HepG2 (cell line): ENCODE measurements at regions not wholly inside any gene's neighbourhood (a gene's known extent, or its start where the extent isn't known, plus 50 kb on each side); places are given as distances from the start of the nearest gene placed in this dataset.

Experiments
- ATAC-seq: fragments of 200-7000 bp; cut with Tn5 transposase; 3 replicates; pipeline ENCODE4 v1.9.1; 2020; ENCODE audit warnings: mild to moderate bottlenecking, moderate library complexity
- BruUV-seq: library from RNA; stranded (reverse); fragments of 400-500 nt; replicated peaks from 2 replicates; lab custom pipeline; 2021; lab: Mats Ljungman, UMichigan
- CTCF ChIA-PET: fragments of 300-600 bp; formaldehyde crosslinking; extraction: SDS; loops from one replicate; lab custom pipeline; 2021; ENCODE audit warnings: low total read pairs, inconsistent platforms, low intra/inter-chr PET ratio; lab: Yijun Ruan, JAX
- POLR2A ChIA-PET: fragments of 350-600 bp; sonication (Branson Sonifier 250); formaldehyde crosslinking; loops from one replicate; lab custom pipeline; 2020; ENCODE audit warnings: antibody characterized with exemption, inconsistent platforms; lab: Yijun Ruan, JAX
- DNase-seq: peaks from one replicate; pipeline ENCODE4 v3.0.0-alpha.2; 2015; ENCODE audit warnings: low spot score
- FAIRE-seq: peaks from 3 replicates; lab custom pipeline; 2011; peaks lifted over from hg19 to GRCh38; lab: Jason Lieb, UNC
- H2AFZ ChIP-seq: one replicate; pipeline ENCODE4 v1.6.1; 2011; ENCODE audit warnings: low read length, inconsistent platforms
- H3K27ac ChIP-seq: fragments of 300-600 bp; 3 replicates; pipeline ENCODE4 v1.8.0; 2011; ENCODE audit warnings: mixed run types, mild to moderate bottlenecking, mixed read lengths, low read length, inconsistent platforms; ENCODE audit not compliant: insufficient read depth; ENCODE audit errors: extremely low read length
- H3K27me3 ChIP-seq, 2 experiments: fragments of 200-600 bp in 1 of 2; 2 replicates in 1 of 2; 3 replicates in 1 of 2; pipeline versions ENCODE4 v1.6.0 to v1.8.0; 2011; ENCODE audit warnings: low read length in 2 of 2, mild to moderate bottlenecking in 2 of 2, moderate library complexity in 2 of 2, inconsistent platforms in 1 of 2; ENCODE audit not compliant: insufficient read depth in 2 of 2, control insufficient read depth in 1 of 2
- H3K36me3 ChIP-seq, 2 experiments: fragments of 200-600 bp in 1 of 2; replicated peaks in 1 of 2; 2 replicates in 1 of 2; 3 replicates in 1 of 2; pipeline versions ENCODE4 v1.5.1 to v1.8.0; 2011; ENCODE audit warnings: low read length in 2 of 2, inconsistent platforms in 1 of 2; ENCODE audit not compliant: insufficient read depth in 2 of 2, control insufficient read depth in 1 of 2
- H3K4me1 ChIP-seq: 2 replicates; pipeline ENCODE4 v1.5.1; 2012; ENCODE audit warnings: low read length, inconsistent platforms; ENCODE audit not compliant: insufficient read depth
- H3K4me2 ChIP-seq: 2 replicates; pipeline ENCODE4 v1.6.0; 2011; ENCODE audit warnings: low read depth, low read length, inconsistent platforms
- H3K4me3 ChIP-seq, 3 experiments: fragments of 200-600 bp in 1 of 3; sonication (generic), shearing (Covaris generic) in 1 of 3; replicated peaks in 1 of 3; 2 replicates each; pipeline ENCODE4 v1.5.1; 2011 to 2016; ENCODE audit warnings: low read length in 3 of 3, inconsistent platforms in 2 of 3, low read depth in 2 of 3, mild to moderate bottlenecking in 2 of 3, control low read depth in 1 of 3, mixed read lengths in 1 of 3; ENCODE audit not compliant: insufficient read depth in 1 of 3
- H3K79me2 ChIP-seq: one replicate; pipeline ENCODE4 v1.6.1; 2011; ENCODE audit warnings: low read length, inconsistent platforms; ENCODE audit not compliant: insufficient read depth
- H3K9ac ChIP-seq: 2 replicates; pipeline ENCODE4 v1.6.0; 2011; ENCODE audit warnings: mild to moderate bottlenecking, low read depth, low read length, inconsistent platforms; ENCODE audit not compliant: insufficient read depth
- H3K9me3 ChIP-seq: 2 replicates; pipeline ENCODE4 v1.5.1; 2012; ENCODE audit warnings: mild to moderate bottlenecking, low read length
- H4K20me1 ChIP-seq: 2 replicates; pipeline ENCODE4 v1.6.0; 2011; ENCODE audit warnings: inconsistent platforms, mild to moderate bottlenecking, low read length, moderate library complexity; ENCODE audit not compliant: insufficient read depth
- CEBPB ChIP-seq: IDR thresholded peaks from 2 replicates; pipeline ENCODE4 v1.6.1; 2011; ENCODE audit warnings: low read depth, low read length, improper control_type of control experiment, borderline replicate concordance
- HNRNPUL1 ChIP-seq: fragments of 200-400 bp; formaldehyde crosslinking; IDR thresholded peaks from 2 replicates; pipeline ENCODE4 v1.6.1; 2017; ENCODE audit warnings: low read depth, mild to moderate bottlenecking, low read length, moderate library complexity
- KLF15 ChIP-seq: sonication (generic); formaldehyde crosslinking; IDR thresholded peaks from 2 replicates; pipeline ENCODE4 v1.8.1; 2023; ENCODE audit warnings: borderline replicate concordance, mild to moderate bottlenecking, inconsistent platforms, missing genetic modification reagents, mixed read lengths
- REXO4 ChIP-seq: sonication (generic); formaldehyde crosslinking; IDR thresholded peaks from 2 replicates; pipeline ENCODE4 v1.8.0; 2022; ENCODE audit warnings: missing genetic modification reagents, mild to moderate bottlenecking, borderline replicate concordance
- ZNF780A ChIP-seq: sonication (generic); formaldehyde crosslinking; IDR thresholded peaks from 2 replicates; pipeline ENCODE4 v1.8.0; 2022; ENCODE audit warnings: mild to moderate bottlenecking, missing genetic modification reagents, moderate library complexity
- ZSCAN9 ChIP-seq: IDR thresholded peaks from 2 replicates; pipeline ENCODE4 v1.6.1; 2016; ENCODE audit warnings: borderline replicate concordance
- WGBS: methylation state at CpG from one replicate; pipeline ENCODE4 v1.1.6; 2017; ENCODE audit warnings: low lambda C conversion rate; 5-methylcytosine and 5-hydroxymethylcytosine counted together
- in situ Hi-C: cut with HindIII; loops from 2 replicates; pipeline ENCODE4 v1.10.0; 2017; ENCODE audit warnings: low pct_unique_long_range_greater_than_20kb; ENCODE audit not compliant: extremely low pct_ligation_motif_present
- intact Hi-C: fragments of 100-400 bp; cut with micrococcal nuclease; formaldehyde crosslinking; loops from one replicate; pipeline ENCODE4 v1.10.0; 2022; ENCODE audit not compliant: unreplicated experiment
- TF ChIP-seq, protein P1 (sequence below): sonication (generic); formaldehyde crosslinking; IDR thresholded peaks from 2 replicates; pipeline ENCODE4 v1.5.1; 2020; ENCODE audit warnings: mild to moderate bottlenecking, missing genetic modification reagents, moderate library complexity
- TF ChIP-seq, protein P2 (sequence below): sonication (generic); formaldehyde crosslinking; conservative IDR thresholded peaks from 2 replicates; pipeline ENCODE4 v1.4.0; 2020; ENCODE audit warnings: missing genetic modification reagents
- TF ChIP-seq, protein P3 (sequence below): sonication (generic); formaldehyde crosslinking; IDR thresholded peaks from 2 replicates; pipeline ENCODE4 v1.9.0; 2021; ENCODE audit warnings: missing genetic modification reagents, mild to moderate bottlenecking, borderline replicate concordance

DNA sequence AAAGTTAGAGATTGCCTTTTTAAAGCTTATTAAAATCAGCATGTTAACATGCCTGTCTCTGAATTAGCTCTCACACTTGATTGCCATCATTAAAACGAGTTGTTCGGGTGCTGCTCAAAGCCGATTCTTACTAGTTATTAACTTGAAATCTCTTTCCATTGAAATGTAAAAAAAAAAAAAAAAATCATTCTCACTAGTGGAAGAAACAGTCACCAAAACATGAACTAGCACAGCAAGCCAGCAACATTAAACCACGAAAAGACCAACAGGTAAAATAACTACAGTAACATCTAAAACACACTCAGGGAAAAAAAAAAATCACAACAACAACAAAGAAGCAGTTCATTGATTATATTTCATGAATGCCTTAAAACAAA, 264.5 kb downstream of the MEIS1 start:
- no peak overlapping the region for H3K9ac ChIP-seq
- FAIRE-seq (no peak), ATAC-seq (no peak), DNase-seq (no peak)
- no peaks in the 10 kb centered on the region for H4K20me1 ChIP-seq
- no peaks in the 10 kb centered on the region for H3K79me2 ChIP-seq
- no peaks in the 10 kb centered on the region for H3K9me3 ChIP-seq
- H3K4me2 ChIP-seq: no peak overlapping the region
- H3K4me1 ChIP-seq: no peaks in the 10 kb centered on the region
- no peaks in the 10 kb centered on the region for H3K27me3 ChIP-seq
- TF ChIP-seq, protein P1, sequence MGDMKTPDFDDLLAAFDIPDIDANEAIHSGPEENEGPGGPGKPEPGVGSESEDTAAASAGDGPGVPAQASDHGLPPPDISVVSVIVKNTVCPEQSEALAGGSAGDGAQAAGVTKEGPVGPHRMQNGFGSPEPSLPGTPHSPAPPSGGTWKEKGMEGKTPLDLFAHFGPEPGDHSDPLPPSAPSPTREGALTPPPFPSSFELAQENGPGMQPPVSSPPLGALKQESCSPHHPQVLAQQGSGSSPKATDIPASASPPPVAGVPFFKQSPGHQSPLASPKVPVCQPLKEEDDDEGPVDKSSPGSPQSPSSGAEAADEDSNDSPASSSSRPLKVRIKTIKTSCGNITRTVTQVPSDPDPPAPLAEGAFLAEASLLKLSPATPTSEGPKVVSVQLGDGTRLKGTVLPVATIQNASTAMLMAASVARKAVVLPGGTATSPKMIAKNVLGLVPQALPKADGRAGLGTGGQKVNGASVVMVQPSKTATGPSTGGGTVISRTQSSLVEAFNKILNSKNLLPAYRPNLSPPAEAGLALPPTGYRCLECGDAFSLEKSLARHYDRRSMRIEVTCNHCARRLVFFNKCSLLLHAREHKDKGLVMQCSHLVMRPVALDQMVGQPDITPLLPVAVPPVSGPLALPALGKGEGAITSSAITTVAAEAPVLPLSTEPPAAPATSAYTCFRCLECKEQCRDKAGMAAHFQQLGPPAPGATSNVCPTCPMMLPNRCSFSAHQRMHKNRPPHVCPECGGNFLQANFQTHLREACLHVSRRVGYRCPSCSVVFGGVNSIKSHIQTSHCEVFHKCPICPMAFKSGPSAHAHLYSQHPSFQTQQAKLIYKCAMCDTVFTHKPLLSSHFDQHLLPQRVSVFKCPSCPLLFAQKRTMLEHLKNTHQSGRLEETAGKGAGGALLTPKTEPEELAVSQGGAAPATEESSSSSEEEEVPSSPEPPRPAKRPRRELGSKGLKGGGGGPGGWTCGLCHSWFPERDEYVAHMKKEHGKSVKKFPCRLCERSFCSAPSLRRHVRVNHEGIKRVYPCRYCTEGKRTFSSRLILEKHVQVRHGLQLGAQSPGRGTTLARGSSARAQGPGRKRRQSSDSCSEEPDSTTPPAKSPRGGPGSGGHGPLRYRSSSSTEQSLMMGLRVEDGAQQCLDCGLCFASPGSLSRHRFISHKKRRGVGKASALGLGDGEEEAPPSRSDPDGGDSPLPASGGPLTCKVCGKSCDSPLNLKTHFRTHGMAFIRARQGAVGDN (CRISPR knock-in tag): no peak
- TF ChIP-seq ZNF780A (CRISPR knock-in tag): no peak
- no peak overlapping the region for H3K27ac ChIP-seq
- ChIA-PET POLR2A (no interaction called here), CTCF (no interaction called here)
- WGBS: 18% methylated on average over 4 of the region's 4 CpGs
- no TSS peak for BruUV-seq
- H2AFZ ChIP-seq: no peak overlapping the region
- in situ Hi-C loops: no loop called here
- H3K4me3 ChIP-seq: no peak overlapping the region
- intact Hi-C loops: no loop called here
- H3K36me3 ChIP-seq: no peaks in the 10 kb centered on the region

DNA sequence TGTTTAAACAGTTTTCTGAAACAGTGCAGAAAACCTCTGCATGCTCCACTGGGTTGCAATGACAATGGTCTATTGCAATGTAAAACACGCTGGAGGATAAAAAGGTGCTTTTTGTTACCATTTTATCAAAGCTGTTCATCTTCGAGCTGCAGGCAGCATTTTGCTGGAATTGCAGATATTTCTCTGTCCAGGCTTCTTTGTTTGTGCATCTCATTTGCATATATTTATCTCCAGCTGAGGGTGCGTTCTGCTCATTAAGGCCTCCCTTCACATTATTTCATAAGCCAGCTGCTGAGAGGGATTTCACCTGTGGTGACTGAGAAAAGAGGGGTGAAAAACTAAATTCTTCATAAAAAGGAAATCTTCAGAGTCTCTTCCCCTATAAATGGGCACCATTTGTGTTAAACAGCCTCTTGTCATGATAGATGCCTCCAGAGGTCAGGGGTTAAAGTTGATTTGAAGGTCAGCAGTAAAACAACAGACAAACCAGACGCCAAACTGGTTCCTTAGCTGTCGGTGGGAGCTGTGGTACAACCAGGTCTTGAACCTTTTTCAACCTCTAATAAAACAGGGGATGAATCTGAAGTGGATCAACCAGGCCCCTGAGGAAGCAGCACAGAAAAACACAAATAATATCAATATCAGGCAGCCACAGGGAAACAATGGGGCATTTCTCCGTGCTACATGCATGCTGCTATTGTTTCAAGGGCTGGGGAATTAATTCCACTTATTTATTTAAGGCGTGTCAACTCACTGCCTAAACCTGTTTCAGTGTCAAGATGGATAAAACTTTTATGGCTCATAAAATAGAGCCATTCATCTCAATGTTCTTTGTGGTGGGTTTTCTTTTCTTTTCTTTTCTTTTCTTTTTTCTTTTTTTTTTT, 265.1 kb downstream of the MEIS1 start:
- in situ Hi-C loops (no loop called here), intact Hi-C loops (no loop called here)
- CTCF ChIA-PET: no interaction called here
- WGBS: 11% methylated on average over 7 of the region's 7 CpGs
- ATAC-seq (no peak), FAIRE-seq (no peak), DNase-seq (no peak)
- Histone ChIP-seq H3K27ac (no peak overlapping the region), H2AFZ (no peak overlapping the region), H3K9ac (no peak overlapping the region), H3K4me2 (no peak overlapping the region), H3K4me3 (no peak overlapping the region), H4K20me1 (no peaks in the 10 kb centered on the region), H3K36me3 (no peaks in the 10 kb centered on the region), H3K4me1 (no peaks in the 10 kb centered on the region), H3K9me3 (no peaks in the 10 kb centered on the region), H3K27me3 (no peaks in the 10 kb centered on the region), H3K79me2 (no peaks in the 10 kb centered on the region)
- BruUV-seq: no TSS peak
- POLR2A ChIA-PET: no interaction called here
- TF ChIP-seq CEBPB: no peak
- TF ChIP-seq, protein P2, sequence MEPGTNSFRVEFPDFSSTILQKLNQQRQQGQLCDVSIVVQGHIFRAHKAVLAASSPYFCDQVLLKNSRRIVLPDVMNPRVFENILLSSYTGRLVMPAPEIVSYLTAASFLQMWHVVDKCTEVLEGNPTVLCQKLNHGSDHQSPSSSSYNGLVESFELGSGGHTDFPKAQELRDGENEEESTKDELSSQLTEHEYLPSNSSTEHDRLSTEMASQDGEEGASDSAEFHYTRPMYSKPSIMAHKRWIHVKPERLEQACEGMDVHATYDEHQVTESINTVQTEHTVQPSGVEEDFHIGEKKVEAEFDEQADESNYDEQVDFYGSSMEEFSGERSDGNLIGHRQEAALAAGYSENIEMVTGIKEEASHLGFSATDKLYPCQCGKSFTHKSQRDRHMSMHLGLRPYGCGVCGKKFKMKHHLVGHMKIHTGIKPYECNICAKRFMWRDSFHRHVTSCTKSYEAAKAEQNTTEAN: no peak
- TF ChIP-seq ZSCAN9 (CRISPR knock-in tag): no peak
- TF ChIP-seq KLF15 (CRISPR knock-in tag): no peak
- no peak for TF ChIP-seq HNRNPUL1
- TF ChIP-seq REXO4 (CRISPR knock-in tag): no peak
- TF ChIP-seq, protein P3, sequence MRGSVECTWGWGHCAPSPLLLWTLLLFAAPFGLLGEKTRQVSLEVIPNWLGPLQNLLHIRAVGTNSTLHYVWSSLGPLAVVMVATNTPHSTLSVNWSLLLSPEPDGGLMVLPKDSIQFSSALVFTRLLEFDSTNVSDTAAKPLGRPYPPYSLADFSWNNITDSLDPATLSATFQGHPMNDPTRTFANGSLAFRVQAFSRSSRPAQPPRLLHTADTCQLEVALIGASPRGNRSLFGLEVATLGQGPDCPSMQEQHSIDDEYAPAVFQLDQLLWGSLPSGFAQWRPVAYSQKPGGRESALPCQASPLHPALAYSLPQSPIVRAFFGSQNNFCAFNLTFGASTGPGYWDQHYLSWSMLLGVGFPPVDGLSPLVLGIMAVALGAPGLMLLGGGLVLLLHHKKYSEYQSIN (CRISPR knock-in tag): no peak
